ENCODE measurements at regions not wholly inside any gene's neighbourhood (a gene's known extent, or its start where the extent isn't known, plus 50 kb on each side); places are given as distances from the start of the nearest gene placed in this dataset.

GRCh38 chr1:166328956-166329355, 162.2 kb upstream of the FAM78B start:
- H3K36me3 ChIP-seq (ENCODE audit: insufficient read depth, low read length) = no peaks in the 10 kb centered on the region
- no peak overlapping the region for H3K4me3 ChIP-seq (ENCODE audit: low read length)

DNA sequence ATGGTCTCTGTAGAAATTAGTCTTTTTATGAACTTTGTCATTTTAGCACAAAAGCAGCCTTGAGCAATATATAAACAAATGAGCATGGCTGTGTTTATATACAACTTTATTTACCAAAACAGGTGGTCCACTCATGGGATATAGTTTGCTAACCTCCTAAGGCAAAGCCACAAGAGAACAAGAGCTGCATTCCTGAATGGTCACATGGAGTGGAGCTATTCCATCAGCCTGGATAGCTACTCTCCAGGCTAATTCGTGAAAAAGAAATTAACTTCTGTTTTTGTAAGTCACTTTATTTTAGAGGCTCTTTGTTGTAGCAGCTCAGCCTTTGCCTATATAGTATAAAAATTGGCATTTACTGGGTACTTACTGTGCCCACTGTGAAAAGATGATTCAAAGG, 163.3 kb upstream of the FAM78B start:
- Histone ChIP-seq H3K27ac (ENCODE audit: low read length) (no peak overlapping the region), H3F3A (ENCODE audit: insufficient read depth, low read length, poor library complexity, severe bottlenecking) (no peaks in the 10 kb centered on the region), H2AFZ (ENCODE audit: low read depth, low read length) (no peak overlapping the region), H3K27me3 (ENCODE audit: insufficient read depth, low read depth, low read length) (no peaks in the 10 kb centered on the region), H4K20me1 (ENCODE audit: insufficient read depth) (no peaks in the 10 kb centered on the region), H3K79me2 (replicated peaks; ENCODE audit: insufficient read depth, low read length) (no peaks in the 10 kb centered on the region), H3K4me3 (ENCODE audit: low read length) (no peak overlapping the region), H3K9me3 (ENCODE audit: low read length) (no peaks in the 10 kb centered on the region), H3K4me2 (ENCODE audit: low read length) (no peak overlapping the region), H3K36me3 (ENCODE audit: insufficient read depth, low read length) (no peaks in the 10 kb centered on the region), H3K9me2 (ENCODE audit: insufficient read depth, low read length) (no peaks in the 10 kb centered on the region), H3K9ac (ENCODE audit: low read length) (no peak overlapping the region)
- no peak for TF ChIP-seq EZH2 (IDR thresholded peaks at IDR 0.05; ENCODE audit: borderline replicate concordance, insufficient read depth, low read length, poor library complexity, severe bottlenecking)
- TF ChIP-seq RAD21 (conservative IDR thresholded peaks at IDR 0.05) = no peak
- no peak for TF ChIP-seq POLR2AphosphoS5 (IDR thresholded peaks at IDR 0.05)
- no peak for TF ChIP-seq MXI1 (conservative IDR thresholded peaks at IDR 0.05; ENCODE audit: poor library complexity, severe bottlenecking)

More at GRCh38 chr1:166328956-166329355, 162.2 kb upstream of the FAM78B start:
- Histone ChIP-seq H3K79me2 (replicated peaks; ENCODE audit: insufficient read depth, low read length) (no peaks in the 10 kb centered on the region), H3K27me3 (ENCODE audit: insufficient read depth, low read depth, low read length) (no peaks in the 10 kb centered on the region), H3K4me2 (ENCODE audit: low read length) (no peak overlapping the region), H2AFZ (ENCODE audit: low read depth, low read length) (no peak overlapping the region), H4K20me1 (ENCODE audit: insufficient read depth) (no peaks in the 10 kb centered on the region), H3K9ac (ENCODE audit: low read length) (no peak overlapping the region), H3F3A (ENCODE audit: insufficient read depth, low read length, poor library complexity, severe bottlenecking) (no peaks in the 10 kb centered on the region), H3K9me3 (ENCODE audit: low read length) (no peaks in the 10 kb centered on the region), H3K27ac (ENCODE audit: low read length) (no peak overlapping the region), H3K9me2 (ENCODE audit: insufficient read depth, low read length) (no peaks in the 10 kb centered on the region)
- TF ChIP-seq REST (IDR thresholded peaks at IDR 0.05; ENCODE audit: borderline replicate concordance) (no peak), MXI1 (conservative IDR thresholded peaks at IDR 0.05; ENCODE audit: poor library complexity, severe bottlenecking) (no peak)

DNA sequence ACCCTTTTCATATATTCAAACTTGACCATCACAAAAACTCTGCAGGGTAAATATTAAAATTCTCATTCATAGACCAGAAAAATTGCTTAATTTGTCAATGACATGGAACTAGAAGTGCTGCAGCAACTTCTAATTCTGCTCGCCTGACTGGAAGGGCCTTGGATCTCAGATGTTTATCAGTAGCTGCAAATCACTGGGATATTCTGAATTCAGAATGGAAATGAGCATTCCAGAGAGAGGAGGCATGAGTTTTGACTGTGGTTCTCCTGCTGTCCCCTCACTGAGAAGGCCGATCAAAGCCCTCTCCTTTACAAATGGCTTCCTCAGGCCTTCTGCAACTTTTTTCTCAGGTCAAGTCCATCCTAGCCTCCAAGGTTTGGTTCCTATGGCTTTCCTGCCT, 171.3 kb upstream of the FAM78B start:
- Histone ChIP-seq H3K9me2 (ENCODE audit: insufficient read depth, low read length) (no peaks in the 10 kb centered on the region), H3K9me3 (ENCODE audit: low read length) (no peaks in the 10 kb centered on the region), H3F3A (ENCODE audit: insufficient read depth, low read length, poor library complexity, severe bottlenecking) (no peaks in the 10 kb centered on the region), H3K4me3 (ENCODE audit: low read length) (no peak overlapping the region), H3K27me3 (ENCODE audit: insufficient read depth, low read depth, low read length) (no peaks in the 10 kb centered on the region), H3K4me2 (ENCODE audit: low read length) (no peak overlapping the region), H4K20me1 (ENCODE audit: insufficient read depth) (no peaks in the 10 kb centered on the region), H2AFZ (ENCODE audit: low read depth, low read length) (no peak overlapping the region), H3K79me2 (replicated peaks; ENCODE audit: insufficient read depth, low read length) (no peaks in the 10 kb centered on the region), H3K27ac (ENCODE audit: low read length) (no peak overlapping the region), H3K36me3 (ENCODE audit: insufficient read depth, low read length) (no peaks in the 10 kb centered on the region), H3K9ac (ENCODE audit: low read length) (no peak overlapping the region)
- TF ChIP-seq CTCF (IDR thresholded peaks at IDR 0.05; ENCODE audit: poor library complexity, severe bottlenecking) (no peak), EZH2 (IDR thresholded peaks at IDR 0.05; ENCODE audit: borderline replicate concordance, insufficient read depth, low read length, poor library complexity, severe bottlenecking) (no peak), REST (IDR thresholded peaks at IDR 0.05; ENCODE audit: borderline replicate concordance) (no peak), MXI1 (conservative IDR thresholded peaks at IDR 0.05; ENCODE audit: poor library complexity, severe bottlenecking) (no peak), RAD21 (conservative IDR thresholded peaks at IDR 0.05) (no peak), SMC3 (conservative IDR thresholded peaks at IDR 0.05; ENCODE audit: poor library complexity) (no peak), EP300 (conservative IDR thresholded peaks at IDR 0.05; ENCODE audit: poor library complexity, severe bottlenecking) (no peak), POLR2AphosphoS5 (IDR thresholded peaks at IDR 0.05) (no peak), TAF1 (IDR thresholded peaks at IDR 0.05; ENCODE audit: low read depth) (no peak)

All from neural cell (in vitro differentiated cells).